ENCODE measurements at regions not wholly inside any gene's neighbourhood (a gene's known extent, or its start where the extent isn't known, plus 50 kb on each side); places are given as distances from the start of the nearest gene placed in this dataset.

DNA sequence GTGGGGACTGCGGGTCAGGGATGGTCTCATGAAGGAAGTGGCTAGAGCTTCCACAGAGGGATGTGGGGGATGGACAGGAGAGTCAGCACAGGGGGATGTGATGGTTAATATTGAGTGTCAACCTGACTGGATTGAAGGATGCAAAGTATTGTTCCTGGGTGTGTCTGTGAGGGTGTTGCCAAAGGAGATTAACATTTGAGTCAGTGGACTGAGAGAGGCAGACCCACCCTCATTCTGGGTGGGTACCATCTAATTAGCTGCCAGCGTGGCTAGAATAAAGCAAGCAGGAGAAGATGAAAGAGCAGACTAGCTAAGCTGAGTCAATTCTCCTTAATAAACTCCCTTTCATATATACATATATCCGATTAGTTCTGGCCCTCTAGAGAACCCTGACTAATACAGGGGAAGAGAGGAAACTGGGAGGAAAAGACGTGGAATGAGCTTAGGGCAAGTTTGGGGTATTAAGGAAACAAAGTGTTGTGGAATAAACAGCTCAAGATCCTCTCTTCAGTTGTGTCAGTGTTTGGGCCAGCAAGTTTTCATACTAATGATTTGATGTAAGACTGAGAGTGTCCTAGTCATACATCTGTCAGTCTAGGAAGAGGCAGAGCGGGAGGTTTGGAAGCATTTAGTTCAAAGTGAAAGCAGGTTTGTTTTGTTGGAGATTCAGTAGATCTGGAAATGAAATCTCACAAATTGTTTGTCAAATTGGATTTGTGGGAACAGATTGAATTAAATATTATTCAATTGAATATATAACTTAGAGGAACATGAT lies 135.2 kb upstream of the NT5C1B start:
- H3K4me2 ChIP-seq (ENCODE audit: low read length): no peak overlapping the region
- no peaks in the 10 kb centered on the region for H3K36me3 ChIP-seq (ENCODE audit: control insufficient read depth, low read length)
- no peak overlapping the region for H3K4me3 ChIP-seq (ENCODE audit: low read length)
- H3K4me1 ChIP-seq (ENCODE audit: control insufficient read depth, low read length): no peaks in the 10 kb centered on the region
- no peaks in the 10 kb centered on the region for H3K9me3 ChIP-seq (ENCODE audit: control insufficient read depth, insufficient read depth, low read length)
- H3K27me3 ChIP-seq (ENCODE audit: control insufficient read depth, low read length): no peaks in the 10 kb centered on the region
- no peak overlapping the region for H3K27ac ChIP-seq (ENCODE audit: low read depth, low read length)
- no peaks in the 10 kb centered on the region for H3K9me2 ChIP-seq (replicated peaks; ENCODE audit: control insufficient read depth, low read length)
- no peaks in the 10 kb centered on the region for H4K20me1 ChIP-seq (ENCODE audit: control insufficient read depth, insufficient read depth, low read depth, low read length)
- TF ChIP-seq, protein P1, sequence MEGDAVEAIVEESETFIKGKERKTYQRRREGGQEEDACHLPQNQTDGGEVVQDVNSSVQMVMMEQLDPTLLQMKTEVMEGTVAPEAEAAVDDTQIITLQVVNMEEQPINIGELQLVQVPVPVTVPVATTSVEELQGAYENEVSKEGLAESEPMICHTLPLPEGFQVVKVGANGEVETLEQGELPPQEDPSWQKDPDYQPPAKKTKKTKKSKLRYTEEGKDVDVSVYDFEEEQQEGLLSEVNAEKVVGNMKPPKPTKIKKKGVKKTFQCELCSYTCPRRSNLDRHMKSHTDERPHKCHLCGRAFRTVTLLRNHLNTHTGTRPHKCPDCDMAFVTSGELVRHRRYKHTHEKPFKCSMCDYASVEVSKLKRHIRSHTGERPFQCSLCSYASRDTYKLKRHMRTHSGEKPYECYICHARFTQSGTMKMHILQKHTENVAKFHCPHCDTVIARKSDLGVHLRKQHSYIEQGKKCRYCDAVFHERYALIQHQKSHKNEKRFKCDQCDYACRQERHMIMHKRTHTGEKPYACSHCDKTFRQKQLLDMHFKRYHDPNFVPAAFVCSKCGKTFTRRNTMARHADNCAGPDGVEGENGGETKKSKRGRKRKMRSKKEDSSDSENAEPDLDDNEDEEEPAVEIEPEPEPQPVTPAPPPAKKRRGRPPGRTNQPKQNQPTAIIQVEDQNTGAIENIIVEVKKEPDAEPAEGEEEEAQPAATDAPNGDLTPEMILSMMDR (IDR thresholded peaks at IDR 0.05; ENCODE audit: low read depth, low read length, poor library complexity, severe bottlenecking): no peak
- TF ChIP-seq EZH2phosphoT487 (IDR thresholded peaks at IDR 0.05; ENCODE audit: borderline replicate concordance, low read length): no peak
- H3K79me2 ChIP-seq (ENCODE audit: control insufficient read depth, low read length): no peaks in the 10 kb centered on the region
- no peaks in the 10 kb centered on the region for H3F3A ChIP-seq (ENCODE audit: control insufficient read depth, insufficient read depth)

DNA sequence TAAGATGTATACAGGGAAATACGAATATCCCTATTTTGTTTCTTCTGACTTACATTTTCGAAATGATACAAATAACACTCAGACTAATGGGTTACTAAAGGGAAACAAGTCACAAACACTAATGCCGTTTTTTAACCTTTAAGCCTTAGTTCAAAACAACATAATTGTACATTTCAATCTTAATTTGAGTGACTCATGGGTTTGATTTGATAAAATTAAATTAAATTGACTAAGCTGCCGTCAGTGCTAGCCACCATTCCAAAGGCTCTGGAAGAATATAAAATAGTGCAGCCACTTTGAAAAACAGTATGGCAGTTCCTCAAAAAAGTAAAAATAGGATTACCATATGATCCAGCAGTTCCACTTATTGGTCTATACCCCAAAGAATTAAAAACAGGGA lies 133.8 kb upstream of the NT5C1B start:
- Histone ChIP-seq H3K4me3 (ENCODE audit: low read length) (no peak overlapping the region), H3K4me1 (ENCODE audit: control insufficient read depth, low read length) (no peaks in the 10 kb centered on the region), H3K79me2 (ENCODE audit: control insufficient read depth, low read length) (no peaks in the 10 kb centered on the region), H3K9me3 (ENCODE audit: control insufficient read depth, insufficient read depth, low read length) (no peaks in the 10 kb centered on the region), H4K20me1 (ENCODE audit: control insufficient read depth, insufficient read depth, low read depth, low read length) (no peaks in the 10 kb centered on the region), H3K27me3 (ENCODE audit: control insufficient read depth, low read length) (no peaks in the 10 kb centered on the region), H3K4me2 (ENCODE audit: low read length) (no peak overlapping the region), H3K9me2 (replicated peaks; ENCODE audit: control insufficient read depth, low read length) (no peaks in the 10 kb centered on the region), H3K36me3 (ENCODE audit: control insufficient read depth, low read length) (no peaks in the 10 kb centered on the region), H3K27ac (ENCODE audit: low read depth, low read length) (no peak overlapping the region), H3F3A (ENCODE audit: control insufficient read depth, insufficient read depth) (no peaks in the 10 kb centered on the region)
- TF ChIP-seq, protein P1 (IDR thresholded peaks at IDR 0.05; ENCODE audit: low read depth, low read length, poor library complexity, severe bottlenecking): no peak
- no peak for TF ChIP-seq EZH2phosphoT487 (IDR thresholded peaks at IDR 0.05; ENCODE audit: borderline replicate concordance, low read length)

DNA sequence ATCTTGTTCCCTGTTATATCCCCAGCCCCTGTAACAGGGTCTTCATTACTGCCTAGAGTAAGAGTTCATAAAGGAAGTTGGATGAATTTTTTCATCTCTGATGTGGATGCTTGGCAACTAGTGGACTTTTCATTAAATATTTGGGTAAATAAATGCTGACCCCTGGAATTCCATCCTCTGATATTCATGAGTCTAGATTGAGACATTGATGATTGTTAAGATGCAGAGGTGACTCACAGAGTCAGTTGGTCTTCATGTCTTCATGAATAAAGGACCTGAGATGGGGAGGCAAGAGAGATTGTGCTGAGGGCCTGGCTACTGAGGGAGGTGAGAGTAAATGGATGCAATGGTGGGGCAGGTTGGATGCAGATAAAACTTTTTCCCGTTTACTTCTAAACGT lies 132.7 kb upstream of the NT5C1B start:
- Histone ChIP-seq H3K4me2 (ENCODE audit: low read length) (no peak overlapping the region), H3K36me3 (ENCODE audit: control insufficient read depth, low read length) (no peaks in the 10 kb centered on the region), H3K4me1 (ENCODE audit: control insufficient read depth, low read length) (no peaks in the 10 kb centered on the region), H4K20me1 (ENCODE audit: control insufficient read depth, insufficient read depth, low read depth, low read length) (no peaks in the 10 kb centered on the region), H3K27me3 (ENCODE audit: control insufficient read depth, low read length) (no peaks in the 10 kb centered on the region), H3K9me3 (ENCODE audit: control insufficient read depth, insufficient read depth, low read length) (no peaks in the 10 kb centered on the region), H3K79me2 (ENCODE audit: control insufficient read depth, low read length) (no peaks in the 10 kb centered on the region), H3K9me2 (replicated peaks; ENCODE audit: control insufficient read depth, low read length) (no peaks in the 10 kb centered on the region), H3K27ac (ENCODE audit: low read depth, low read length) (no peak overlapping the region), H3K4me3 (ENCODE audit: low read length) (no peak overlapping the region), H3F3A (ENCODE audit: control insufficient read depth, insufficient read depth) (no peaks in the 10 kb centered on the region)
- TF ChIP-seq, protein P1 (IDR thresholded peaks at IDR 0.05; ENCODE audit: low read depth, low read length, poor library complexity, severe bottlenecking): no peak
- TF ChIP-seq EZH2phosphoT487 (IDR thresholded peaks at IDR 0.05; ENCODE audit: borderline replicate concordance, low read length): no peak

Measured in DOHH2 (cell line).